Activated CD4-positive, alpha-beta T cell treated with anti-CD3 and anti-CD28 coated beads, Interleukin-2, Interleukin-4, amounts not matched to agents 100 ng/mL and 50 ng/mL, durations not matched to agents 16 hours and 8 hours (primary cell): ENCODE measurements at regions not wholly inside any gene's neighbourhood (a gene's known extent, or its start where the extent isn't known, plus 50 kb on each side); places are given as distances from the start of the nearest gene placed in this dataset.

Experiments
- DNase-seq: peaks from one replicate; pipeline ENCODE4 v3.0.0-alpha.2; 2020; ENCODE audit warnings: low spot score

DNA sequence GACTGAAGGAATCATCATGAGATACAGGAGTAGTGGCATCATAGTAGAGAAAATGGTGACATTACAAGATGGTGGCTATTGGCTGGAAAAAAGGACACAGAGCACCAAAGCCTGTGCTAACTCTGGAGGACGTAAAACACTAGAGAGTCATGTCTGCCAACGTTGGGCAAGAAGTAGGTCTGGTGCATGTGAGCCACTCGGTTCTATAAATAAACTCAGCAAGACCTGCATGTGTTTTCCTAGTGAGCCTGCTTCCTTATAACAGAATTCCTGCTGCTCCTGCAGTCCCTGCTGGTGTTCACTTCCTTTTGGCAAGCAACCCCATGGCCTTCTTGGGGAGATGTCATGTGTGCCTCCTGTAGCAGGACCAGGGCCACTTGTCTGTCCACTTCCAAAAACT is 325.2 kb downstream of the OSR1 start:
- no peak for DNase-seq

DNA sequence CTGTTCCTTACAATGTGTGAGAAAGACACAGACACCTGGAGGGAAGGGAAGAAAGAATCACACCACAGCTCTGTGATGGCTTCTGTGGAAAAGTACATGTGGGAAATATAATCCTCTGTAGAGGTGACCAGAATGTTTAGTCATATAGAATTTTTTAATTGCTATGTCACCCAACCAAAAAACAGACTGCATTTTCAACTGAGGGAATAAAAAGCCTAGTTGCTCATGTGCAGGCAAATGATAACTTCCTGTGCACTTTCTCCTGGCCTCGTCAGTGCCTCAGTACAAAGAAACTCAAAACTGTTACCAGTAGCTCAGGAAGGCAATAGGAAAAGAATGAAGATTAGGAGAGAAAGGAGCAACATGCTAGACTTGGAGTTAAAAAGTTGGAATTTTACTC is 326.8 kb downstream of the OSR1 start:
- no peak for DNase-seq

DNA sequence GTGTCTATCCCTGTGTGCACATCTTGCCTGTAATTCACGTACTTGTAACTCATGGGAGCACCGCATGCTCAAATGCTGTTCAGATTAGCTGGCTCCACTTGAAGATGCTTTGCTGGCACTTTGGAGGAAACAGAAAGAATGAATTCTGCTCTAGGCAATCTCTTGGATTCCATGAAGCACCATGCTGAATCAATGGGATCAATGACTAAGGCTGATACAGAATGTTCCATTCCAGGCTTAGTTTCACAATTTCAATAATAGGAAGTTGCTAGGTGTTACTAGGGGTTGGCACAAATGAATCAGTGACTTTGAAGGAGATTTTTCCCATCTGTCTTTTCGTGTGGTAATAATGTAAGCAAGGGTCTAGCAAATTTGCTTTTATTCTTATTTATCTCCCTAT is 328.8 kb downstream of the OSR1 start:
- no peak for DNase-seq

DNA sequence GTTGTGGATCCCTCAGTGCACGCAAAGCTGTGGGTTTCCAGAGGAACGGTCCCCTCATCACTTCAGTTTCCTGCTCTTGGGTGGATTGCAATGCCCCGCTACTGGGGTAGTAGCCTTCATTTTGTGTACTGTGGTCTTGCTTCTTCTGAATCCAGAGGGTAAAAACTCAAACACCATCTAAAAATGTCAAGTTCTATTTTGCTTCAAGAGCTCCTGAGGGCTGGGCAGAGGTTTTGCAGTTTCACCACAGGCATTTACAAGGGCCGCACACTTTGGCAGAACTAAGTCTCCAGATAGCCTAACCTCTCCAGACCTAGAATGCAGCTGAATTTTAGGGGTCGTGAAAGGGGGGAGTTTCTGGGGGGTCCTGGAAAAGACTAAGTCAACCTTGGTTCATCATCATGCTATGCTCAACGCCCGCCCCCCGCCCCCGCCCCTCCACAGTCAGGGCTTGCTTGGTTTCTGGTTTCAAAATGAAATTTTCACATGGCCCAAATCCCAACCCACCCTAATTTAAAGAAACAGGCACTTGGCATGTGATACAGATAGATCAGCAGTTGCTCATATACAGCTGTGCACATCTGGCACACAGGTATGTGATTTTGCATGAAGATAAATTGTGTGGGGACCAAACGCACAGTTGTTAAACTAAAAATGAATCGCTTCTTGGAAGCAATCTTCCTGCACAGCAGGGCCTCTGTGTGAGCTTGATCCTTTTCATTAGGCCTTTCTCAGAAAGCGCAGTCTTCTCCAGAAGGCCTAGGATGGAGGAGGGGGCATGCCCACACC is 329.6 kb downstream of the OSR1 start:
- DNase-seq: no peak

DNA sequence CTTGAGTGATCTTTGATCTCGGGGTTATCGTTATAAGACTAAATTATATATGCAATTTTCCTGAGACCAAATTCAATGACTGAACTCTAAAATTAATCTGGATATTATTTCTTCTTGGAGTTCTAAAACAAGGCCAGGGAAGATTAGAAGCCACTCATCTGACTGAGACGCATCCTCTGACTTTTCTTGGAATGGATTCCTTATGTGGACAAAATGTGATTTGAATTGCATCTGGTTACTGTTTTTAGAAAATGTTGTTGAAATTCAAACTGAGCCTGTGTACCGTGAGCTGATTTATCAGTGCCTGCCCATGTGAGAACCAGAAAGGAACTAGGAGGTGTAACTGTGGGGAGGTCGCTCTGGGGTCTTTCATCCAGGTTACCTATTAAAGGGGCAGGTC is 330.8 kb downstream of the OSR1 start:
- no peak for DNase-seq

DNA sequence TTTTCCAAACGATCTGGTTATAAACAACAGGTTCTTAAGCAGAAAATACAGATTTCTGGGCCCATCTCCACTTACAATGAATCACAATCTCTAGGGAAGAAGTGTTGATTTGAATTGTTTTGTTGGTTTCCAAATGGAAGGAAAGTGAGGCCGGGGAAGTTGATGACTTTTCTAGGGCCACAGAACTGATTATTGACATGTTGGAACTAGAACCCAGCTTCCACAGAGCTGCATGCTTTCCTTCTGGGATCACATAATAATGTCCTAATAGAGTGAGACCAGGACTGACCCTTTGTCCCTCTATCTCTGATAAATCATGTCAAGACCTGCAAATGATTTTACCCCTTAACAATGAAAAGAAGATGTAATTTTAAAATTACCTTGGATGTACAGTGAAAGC is 332.2 kb downstream of the OSR1 start:
- no peak for DNase-seq

DNA sequence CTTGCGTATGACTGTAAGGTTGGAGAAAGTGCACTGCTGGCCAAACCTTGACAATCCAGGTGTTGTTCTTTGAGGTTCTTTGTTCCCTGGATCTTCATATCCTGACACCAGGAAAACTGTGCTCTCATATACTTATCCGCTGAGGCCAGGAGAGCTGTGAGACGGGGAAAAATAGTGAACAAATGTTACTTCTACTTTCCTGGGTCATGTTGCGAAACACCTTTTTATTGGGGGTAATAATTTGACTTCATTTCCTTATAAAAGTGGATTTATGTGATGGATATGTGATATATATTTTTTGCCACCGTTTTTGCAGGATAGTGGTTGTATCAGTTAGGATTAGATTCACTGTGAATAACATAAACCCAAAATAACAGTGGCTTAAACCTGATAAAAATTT is 336.1 kb downstream of the OSR1 start:
- no peak for DNase-seq

DNA sequence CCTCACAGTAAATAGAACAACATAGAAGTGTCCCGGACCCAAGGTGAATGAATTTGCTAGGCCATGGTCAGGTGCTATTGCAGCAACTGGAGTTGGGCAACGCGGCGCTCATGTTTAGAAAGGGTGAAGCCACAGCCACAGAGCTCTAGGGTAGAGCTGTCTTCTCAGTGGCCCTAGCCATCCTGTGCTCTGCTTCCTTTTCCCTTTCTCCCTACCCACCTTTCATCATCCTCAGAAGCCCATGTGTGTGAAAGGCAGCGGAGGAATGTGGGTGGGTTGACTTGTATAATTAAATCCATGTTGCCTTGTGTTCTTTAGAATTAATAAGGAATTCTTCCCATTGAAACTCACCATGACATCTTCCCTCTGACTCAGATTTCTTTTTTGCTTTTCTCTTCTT is 336.7 kb downstream of the OSR1 start:
- DNase-seq: no peak

DNA sequence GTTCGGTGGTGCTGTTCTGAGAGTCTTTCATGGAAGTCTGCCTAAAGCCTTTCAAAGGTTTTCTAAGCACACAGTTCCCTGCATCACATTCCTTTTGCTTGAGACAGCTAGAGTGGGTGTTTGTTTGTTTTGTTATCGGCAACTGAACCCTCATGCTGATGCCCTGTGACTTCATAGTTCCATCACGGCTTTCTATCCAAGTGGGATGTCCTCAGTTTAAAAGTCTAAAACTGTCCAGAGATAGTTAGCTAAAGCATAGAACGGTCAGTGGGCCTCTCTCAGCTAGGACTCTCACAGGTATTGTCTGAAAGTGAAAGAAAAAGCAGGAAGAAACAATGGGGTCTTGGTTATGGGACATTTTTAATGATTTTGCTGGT is 337.3 kb downstream of the OSR1 start:
- no peak for DNase-seq

DNA sequence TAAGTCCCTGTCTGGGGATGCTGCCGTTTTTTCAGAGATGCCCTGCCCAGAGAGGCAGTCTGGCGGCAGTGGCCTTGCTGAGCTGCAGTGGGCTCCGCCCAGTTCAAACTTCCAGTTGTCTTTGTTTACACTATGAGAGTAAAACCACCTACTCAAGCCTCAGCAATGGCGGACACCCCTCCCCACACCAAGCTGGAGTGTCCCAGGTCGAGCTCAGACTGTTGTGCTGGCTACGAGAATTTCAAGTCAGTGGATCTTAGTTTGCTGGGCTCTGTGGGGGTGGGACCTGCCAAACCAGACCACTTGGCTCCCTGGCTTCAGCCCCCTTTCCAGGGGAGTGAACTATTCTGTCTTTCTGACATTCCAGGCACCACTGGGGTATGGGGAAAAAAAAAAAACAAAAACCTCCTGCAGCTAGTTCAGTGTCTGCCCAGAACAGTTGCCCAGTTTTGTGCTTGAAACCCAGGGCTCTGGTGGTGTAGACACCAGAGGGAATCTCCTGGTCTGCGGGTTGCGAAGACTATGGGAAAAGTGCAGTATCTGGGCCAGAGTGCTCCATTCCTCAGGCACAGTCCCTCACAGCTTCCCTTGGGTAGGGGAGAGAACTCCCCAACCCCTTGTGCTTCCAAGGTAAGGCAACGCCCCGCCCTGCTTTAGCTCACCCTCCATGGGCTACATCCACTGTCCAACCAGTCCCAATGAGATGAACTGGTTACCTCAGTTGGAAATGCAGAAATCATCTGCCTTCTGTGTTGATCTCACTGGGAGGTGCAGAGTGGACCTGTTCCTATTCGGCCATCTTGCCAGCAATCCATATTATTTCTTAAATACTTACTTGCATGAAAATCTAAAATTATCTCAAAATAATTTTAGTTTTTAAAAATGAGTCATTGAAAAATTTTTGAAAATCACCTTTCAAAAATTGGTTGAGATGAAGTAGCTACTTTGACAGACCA is 338.0 kb downstream of the OSR1 start:
- no peak for DNase-seq

DNA sequence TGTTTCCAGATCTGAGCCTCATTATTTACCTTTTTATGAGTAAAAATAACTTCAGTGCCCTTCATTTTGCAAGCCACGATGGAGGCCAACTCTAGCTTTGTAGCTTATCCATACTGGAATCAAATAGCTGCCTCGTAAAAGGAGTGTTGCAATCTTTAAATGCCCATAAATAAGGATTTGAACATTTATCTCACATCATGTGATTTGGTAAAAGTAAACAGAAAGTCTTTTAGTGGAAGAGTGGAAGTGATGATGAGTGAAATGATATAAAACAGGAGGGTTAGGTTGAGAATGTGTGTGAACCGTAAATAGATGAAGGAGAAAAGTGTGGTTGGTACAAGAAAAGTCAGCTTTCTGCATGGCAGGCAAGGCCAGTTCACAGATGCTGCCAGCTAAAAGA is 348.9 kb downstream of the OSR1 start:
- DNase-seq: no peak

DNA sequence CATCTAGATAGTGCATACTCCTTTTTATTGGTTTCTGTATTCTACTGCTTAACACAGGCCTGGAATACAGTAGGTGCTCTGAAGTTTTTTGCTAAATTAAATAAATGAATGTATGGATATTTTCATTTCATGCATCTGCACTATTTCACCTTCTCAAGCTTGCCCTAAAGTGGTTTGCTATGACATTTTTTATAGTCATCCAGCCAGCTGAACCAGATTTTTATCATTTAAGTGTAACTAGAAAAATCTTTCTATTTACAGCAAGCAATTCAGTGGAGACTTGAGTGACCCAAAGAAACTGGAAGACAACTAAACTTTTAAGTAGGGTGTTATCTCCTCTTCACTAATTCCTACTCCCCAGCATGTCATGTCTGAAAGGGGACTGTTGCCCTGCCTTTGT is 354.9 kb downstream of the OSR1 start:
- DNase-seq: no peak

DNA sequence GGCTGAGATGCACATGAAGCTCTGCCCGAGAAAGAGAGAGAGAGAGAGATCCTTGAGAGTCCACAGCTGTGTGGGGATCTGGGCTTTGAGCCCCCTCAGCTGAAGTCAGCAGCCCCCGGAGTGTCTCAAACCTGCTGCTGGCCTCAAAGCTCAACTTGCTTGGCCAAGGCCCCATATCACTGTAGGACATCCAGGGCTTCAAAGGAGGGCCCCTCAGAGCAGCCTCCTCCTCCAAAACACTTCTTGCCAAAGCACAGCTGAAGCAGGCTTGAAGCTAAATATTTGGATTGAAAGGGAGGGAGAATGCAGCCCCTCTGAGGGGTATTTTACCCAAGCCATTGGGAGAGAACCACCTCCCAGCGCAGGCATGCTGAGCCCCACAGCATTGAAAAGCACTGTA is 357.6 kb downstream of the OSR1 start:
- no peak for DNase-seq

DNA sequence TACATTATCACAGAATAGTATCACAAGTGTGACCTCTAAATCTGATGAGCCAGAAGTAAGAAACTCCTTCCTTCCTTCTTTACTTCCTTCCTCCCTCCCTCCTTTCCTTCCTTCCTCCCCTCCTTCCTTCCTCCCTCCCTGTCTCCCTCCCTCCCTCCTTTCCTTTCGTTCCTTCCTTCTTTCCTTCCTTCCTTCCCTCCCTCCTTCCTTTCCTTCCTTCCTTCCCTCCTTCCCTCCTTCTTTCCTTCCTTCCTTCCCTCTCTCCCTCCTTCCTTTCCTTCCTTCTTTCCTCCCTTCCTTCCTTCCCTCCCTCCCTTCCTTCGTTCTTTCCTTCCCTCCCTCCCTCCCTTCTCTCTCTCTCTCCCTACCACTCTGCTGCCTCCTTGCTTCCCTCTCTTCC is 359.2 kb downstream of the OSR1 start:
- no peak for DNase-seq

DNA sequence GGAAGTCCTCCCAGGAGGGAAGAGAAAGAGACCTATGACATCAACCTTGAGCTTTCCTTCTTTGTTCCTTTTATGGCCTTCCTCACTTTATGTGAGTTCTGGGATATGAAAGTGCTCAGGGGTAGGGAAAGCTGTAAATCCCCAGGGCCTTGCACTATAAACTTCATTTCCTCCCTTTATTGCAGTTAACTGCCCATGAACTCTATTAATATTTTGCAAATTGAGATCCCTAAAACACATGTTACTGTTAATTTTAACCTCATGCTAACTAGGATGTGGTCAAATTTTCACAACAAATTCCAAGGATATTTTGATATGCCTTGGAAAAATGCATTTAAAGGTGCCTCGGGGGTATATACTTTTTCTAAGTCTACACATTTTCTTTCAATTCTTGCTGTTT is 359.9 kb downstream of the OSR1 start:
- no peak for DNase-seq

DNA sequence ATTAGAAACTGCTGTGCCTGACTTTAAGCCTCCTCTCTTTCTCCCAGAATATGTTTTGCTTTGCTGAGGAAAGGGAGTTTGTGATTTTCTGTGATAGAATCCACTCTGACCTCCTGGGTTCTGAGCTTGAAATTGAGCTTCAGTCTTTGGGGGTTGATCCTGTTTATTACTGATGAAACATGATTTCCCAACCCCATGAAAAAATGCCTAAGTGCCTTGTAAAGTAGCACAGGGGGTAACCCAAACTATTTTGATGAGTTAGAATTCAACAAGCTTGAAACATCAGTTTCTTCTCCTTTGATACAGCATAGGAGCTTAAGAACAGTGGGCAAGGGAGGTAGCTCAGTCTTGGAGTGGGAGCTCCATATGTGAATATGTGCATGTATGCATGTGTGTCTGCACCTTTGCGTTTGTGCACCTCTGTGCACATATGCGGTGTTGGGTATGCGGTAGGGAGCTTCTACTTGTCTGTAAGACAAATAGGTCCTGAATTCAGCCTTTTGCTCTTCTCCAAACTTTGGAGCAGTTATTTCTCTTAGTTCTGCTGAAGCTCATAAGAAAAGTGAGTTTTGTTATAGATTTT is 364.6 kb downstream of the OSR1 start:
- DNase-seq: no peak

DNA sequence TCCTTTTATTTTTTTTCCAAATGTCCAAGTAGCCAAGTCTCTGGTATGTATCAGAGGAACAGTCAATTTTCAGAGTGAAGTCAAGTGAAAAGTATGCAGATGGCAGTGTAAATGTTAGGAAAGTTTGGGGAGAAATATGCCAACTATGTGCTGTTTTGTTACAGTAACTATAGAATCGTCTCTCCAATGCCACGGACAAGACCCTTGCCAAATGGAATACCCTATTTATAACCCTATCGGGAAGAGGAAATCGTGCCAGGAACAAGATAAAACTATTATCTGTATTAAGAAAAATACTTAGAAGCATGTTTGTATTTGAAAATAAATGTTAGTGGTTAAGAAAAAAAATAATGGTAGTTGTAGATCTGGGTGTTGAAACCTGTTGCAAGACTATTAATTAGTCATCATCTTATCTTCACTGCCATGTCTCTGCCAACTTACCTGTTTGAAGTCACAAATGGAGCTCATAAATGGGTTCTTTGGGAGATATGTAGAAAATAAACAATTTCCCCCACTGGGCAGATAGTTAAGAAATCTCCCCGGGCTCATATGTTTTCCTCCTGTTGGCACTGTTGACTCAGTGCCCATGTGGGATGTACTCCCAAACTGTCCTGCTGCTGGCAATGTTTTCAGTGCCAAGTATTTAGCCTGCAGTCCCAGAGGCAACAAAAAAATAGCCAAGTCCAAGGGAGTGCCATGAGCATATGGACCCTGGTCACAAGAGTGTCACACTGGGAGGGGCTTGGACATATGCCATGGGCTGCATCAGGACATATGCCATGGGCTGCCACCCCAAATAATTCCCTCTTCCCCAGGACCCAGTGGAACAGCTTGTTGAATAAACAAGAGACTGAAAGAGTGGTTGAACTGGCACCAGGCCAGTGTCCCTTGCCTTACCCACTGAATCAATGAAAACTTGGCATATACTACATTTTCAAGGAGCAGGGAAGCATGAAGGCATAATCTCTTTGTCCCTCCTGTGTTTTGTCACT is 366.9 kb downstream of the OSR1 start:
- DNase-seq: no peak

DNA sequence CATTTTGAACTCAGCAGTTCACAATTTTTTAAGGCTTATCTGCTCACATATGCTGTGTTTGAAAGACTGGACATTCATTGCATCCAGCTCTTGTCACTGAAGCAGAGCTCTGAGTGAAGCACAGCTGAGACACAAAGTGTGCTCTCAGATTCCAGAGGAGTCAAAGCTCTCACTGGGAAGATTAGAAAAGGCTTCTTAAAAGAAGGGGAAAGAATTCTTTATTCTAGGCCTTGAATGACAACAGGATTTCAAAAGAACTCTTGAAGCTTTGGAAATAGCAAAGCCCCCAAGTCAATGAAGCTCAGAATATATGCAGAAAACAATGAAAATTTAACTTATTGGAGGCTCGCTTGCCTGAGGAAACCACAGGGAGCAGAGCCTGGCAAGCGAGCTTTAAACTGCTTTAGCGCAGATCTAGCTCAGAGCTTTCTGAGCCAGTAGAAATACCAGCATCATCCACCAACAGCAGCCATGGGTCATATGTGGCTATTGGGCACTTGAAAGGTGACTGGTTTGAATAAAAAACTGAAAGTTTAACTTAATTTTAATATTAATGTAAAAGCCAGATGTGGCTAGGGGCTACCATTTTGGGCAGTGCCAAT is 369.7 kb downstream of the OSR1 start:
- DNase-seq: no peak

DNA sequence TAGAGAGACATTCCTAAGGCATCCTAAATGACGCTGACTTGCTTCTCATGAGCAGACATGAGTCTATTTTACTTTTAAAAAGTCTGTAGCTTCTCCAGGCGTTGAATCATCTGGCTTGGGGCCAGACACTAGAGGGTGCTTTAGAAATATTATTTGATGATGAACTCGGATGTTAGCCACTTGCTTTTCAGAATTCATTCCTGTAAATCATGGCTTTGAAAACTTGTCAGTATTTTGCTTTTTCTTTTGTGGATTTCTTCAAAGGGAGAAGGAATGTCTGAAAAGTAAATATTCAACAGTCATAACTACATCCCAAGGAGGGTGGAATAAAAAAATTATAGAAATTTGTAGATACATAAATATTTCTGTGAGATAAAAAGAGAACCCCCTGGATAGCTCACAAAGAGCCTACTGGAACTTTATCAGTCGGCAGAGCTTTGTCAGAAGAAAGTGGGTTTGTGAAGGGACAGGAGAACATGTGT is 370.8 kb downstream of the OSR1 start:
- DNase-seq: no peak

DNA sequence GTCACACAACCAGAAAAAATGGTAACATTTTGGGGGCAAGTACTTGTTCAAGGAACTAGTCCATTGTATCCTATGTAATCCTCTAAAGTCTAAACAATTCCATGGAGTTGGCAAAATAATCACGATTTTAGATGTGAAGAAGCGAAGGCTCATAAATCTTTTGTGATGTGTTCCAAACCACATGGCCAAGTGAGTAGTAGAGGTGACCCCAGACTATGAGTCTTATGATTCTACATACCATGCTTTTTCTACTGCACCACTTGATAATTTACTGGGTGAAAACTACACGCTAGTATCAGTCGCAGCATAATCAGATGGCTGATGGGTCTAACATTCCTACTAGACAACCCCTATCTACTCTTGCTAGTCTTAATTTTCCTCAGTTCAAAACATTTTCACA is 371.4 kb downstream of the OSR1 start:
- DNase-seq: no peak

DNA sequence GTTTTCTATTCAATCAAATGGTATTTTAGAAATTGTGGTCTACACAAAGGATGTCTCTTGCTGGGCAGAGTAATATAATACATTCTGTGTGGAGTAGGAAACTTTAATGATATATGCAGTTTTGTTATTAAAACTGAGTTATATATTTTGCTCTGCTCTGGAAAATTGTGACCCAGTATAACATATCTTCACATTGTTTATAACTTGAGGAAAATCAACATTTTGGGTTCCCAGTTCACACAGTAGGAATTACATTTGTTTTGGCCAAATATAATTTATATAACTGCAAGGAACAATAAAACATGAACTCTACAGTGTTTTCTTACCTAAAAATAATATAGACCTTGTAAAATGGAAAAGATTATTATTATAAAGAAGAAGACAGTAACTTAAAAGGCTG is 372.4 kb downstream of the OSR1 start:
- DNase-seq: no peak
